WI38 (cell line): ENCODE measurements at regions not wholly inside any gene's neighbourhood (a gene's known extent, or its start where the extent isn't known, plus 50 kb on each side); places are given as distances from the start of the nearest gene placed in this dataset.

Experiments
- H3K4me3 ChIP-seq: 2 replicates; pipeline ENCODE4 v1.5.1; 2011; ENCODE audit warnings: low read depth, mild to moderate bottlenecking, control low read depth, low read length
- TF ChIP-seq, protein P1 (sequence below): IDR thresholded peaks from 2 replicates; pipeline ENCODE4 v1.5.1; 2012; ENCODE audit warnings: low read depth, mild to moderate bottlenecking, control low read depth, low read length

DNA sequence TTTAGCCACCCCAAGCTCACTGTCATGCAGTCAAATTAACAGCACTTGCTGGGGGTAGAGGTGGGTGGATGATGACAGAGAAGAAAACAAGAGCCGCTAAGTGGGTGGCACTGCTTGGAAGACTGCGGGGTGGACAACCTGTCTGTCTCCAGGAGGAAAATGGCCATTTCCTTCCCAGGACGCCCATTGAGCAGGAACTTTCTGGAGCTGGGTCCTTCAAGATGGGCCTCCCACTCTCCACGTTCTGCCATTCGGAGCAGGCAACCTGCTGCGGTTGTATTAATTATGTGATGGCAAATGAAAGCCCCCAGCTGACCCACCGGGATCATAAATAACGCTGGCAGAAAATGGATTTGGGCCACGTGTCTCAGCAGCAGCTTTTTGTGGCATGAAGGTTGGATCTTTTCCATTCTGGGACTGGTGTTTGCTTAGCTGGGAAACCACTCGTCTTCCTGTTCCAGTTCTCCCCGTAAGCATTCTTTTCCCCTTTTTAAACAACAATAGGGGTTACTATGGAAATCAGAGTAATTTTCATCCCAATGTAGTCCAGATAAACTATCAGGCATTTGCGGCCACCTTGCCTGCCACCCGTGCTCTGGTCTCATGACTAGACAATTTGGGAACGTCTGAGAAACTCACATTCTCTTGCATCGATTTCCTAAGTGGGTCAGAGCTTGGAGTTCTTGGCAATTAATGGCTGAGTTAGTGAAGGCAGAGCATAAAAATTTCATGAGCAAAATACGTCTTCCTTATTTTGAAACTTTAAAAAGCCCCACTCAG lies 215.5 kb downstream of the ANKRD60 start:
- H3K4me3 ChIP-seq: no peak overlapping the region
- TF ChIP-seq, protein P1, sequence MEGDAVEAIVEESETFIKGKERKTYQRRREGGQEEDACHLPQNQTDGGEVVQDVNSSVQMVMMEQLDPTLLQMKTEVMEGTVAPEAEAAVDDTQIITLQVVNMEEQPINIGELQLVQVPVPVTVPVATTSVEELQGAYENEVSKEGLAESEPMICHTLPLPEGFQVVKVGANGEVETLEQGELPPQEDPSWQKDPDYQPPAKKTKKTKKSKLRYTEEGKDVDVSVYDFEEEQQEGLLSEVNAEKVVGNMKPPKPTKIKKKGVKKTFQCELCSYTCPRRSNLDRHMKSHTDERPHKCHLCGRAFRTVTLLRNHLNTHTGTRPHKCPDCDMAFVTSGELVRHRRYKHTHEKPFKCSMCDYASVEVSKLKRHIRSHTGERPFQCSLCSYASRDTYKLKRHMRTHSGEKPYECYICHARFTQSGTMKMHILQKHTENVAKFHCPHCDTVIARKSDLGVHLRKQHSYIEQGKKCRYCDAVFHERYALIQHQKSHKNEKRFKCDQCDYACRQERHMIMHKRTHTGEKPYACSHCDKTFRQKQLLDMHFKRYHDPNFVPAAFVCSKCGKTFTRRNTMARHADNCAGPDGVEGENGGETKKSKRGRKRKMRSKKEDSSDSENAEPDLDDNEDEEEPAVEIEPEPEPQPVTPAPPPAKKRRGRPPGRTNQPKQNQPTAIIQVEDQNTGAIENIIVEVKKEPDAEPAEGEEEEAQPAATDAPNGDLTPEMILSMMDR: no peak

DNA sequence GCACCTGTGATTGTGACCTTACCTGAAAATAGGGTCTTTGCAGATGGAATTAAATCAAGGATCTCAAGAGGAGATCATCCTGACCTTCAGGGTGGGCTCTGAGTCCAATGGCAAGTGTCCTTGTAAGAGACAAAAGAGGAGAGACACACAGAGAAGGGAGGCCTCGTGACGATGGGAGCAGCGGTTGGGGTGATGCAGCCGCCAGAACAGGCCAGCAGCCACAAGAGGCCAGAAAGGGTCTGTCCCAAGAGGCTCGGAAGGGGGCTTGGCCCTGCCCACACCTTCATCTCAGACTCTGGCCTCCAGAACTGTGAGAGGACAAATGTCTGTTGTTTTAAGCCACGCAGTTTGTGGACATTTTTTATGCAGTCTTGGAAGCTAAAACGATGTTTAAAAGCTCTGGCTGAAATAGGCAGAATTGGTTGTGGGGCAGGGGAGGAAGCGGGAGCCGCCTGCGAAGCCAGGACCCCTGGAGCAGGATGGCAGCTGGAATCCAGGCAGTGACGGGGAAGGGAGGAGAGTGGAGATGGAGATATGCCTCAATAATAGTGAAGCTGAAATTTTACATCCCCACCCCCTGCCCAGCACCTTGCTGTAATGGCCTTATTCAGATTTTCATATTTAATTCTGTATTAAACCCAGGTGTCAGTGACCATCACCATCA lies 216.4 kb downstream of the ANKRD60 start:
- H3K4me3 ChIP-seq: no peak overlapping the region
- TF ChIP-seq, protein P1: no peak

- H3K4me3 ChIP-seq: no peak overlapping the region
- TF ChIP-seq, protein P1: no peak
These were observed 217.1 kb downstream of the ANKRD60 start for GRCh38 chr20:58011106-58011946.

GRCh38 chr20:58010666-58011065 lies 217.8 kb downstream of the ANKRD60 start:
- H3K4me3 ChIP-seq: no peak overlapping the region
- TF ChIP-seq, protein P1: no peak

DNA sequence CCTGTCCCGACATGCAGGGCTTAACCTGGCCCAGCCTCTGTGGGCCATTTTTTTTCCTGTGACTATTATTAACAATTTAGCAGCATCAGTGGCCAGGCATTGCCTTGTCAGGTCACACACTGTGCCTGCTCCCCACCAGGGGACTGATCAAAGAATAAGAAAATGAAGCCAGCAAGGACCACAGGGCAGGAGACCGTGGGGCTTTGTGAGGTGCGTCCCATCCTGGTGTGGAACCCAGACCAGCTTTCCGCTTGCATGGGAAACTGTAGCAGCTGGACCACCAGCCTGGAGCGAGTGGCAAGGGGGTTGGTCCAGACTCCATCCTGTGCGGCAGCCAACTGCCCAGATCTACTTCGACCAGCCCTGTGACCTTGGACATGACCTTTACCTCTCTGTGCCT lies 218.3 kb downstream of the ANKRD60 start:
- no peak overlapping the region for H3K4me3 ChIP-seq
- TF ChIP-seq, protein P1: no peak

DNA sequence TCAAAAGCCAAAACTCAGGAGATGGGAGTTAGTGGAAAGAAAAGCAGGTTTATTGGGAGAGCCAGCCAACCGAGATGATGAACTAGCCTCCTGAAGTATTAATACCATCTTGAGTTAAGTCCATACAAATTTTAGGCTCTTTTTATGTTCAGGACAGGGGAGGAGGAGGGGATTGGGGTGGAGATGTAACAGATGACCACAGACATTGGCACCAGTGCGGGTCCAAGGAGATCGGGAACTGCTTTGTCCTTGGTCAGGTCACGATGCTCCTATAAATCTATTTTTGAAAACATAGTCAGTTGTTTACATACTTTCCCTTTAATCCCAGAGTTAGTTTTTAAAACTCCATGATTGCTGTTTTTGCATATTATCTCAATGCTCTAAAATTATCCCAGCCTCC lies 219.6 kb downstream of the ANKRD60 start:
- TF ChIP-seq, protein P1: no peak
- H3K4me3 ChIP-seq: no peak overlapping the region
